Neural cell (in vitro differentiated cells): ENCODE measurements at regions not wholly inside any gene's neighbourhood (a gene's known extent, or its start where the extent isn't known, plus 50 kb on each side); places are given as distances from the start of the nearest gene placed in this dataset.

Experiments used
- H2AFZ ChIP-seq: fragments of 200-600, 300-800 bp; sonication (generic), shearing (Covaris generic); 2 replicates; pipeline ENCODE4 v1.6.0; 2014; ENCODE audit warnings: low read depth, mild to moderate bottlenecking, antibody characterized with exemption, low read length, moderate library complexity
- H3F3A ChIP-seq: fragments of 200-600 bp; shearing (Covaris generic); 2 replicates; pipeline ENCODE4 v1.6.1; 2016; ENCODE audit warnings: mild to moderate bottlenecking, moderate library complexity, mixed read lengths, antibody characterized with exemption, low read length; ENCODE audit not compliant: insufficient read depth, poor library complexity, severe bottlenecking
- H3K27ac ChIP-seq: fragments of 200-600, 300-800 bp; sonication (generic), shearing (Covaris generic); 2 replicates; pipeline ENCODE4 v1.5.1; 2014; ENCODE audit warnings: mild to moderate bottlenecking, low read length, moderate library complexity
- H3K27me3 ChIP-seq: fragments of 300-800, 200-600 bp; sonication (generic), shearing (Covaris generic); 2 replicates; pipeline ENCODE4 v1.6.0; 2014; ENCODE audit warnings: mild to moderate bottlenecking, low read depth, low read length, moderate library complexity; ENCODE audit not compliant: insufficient read depth
- H3K36me3 ChIP-seq: fragments of 300-800, 200-600 bp; sonication (generic), shearing (Covaris generic); 2 replicates; pipeline ENCODE4 v1.5.1; 2014; ENCODE audit warnings: mild to moderate bottlenecking, antibody characterized with exemption, low read length, moderate library complexity; ENCODE audit not compliant: insufficient read depth
- H3K4me2 ChIP-seq: fragments of 300-800, 200-600 bp; sonication (generic), shearing (Covaris generic); 2 replicates; pipeline ENCODE4 v1.6.0; 2014; ENCODE audit warnings: mild to moderate bottlenecking, low read length
- H3K4me3 ChIP-seq: fragments of 300-800, 200-600 bp; sonication (generic), shearing (Covaris generic); 2 replicates; pipeline ENCODE4 v1.5.1; 2014; ENCODE audit warnings: mild to moderate bottlenecking, low read length, moderate library complexity
- H3K79me2 ChIP-seq: fragments of 200-600 bp; shearing (Covaris generic); replicated peaks from 2 replicates; pipeline ENCODE4 v1.6.0; 2014; ENCODE audit warnings: mild to moderate bottlenecking, low read length, moderate library complexity; ENCODE audit not compliant: insufficient read depth
- H3K9ac ChIP-seq: fragments of 300-800, 200-600 bp; sonication (generic), shearing (Covaris generic); 2 replicates; pipeline ENCODE4 v1.6.1; 2016; ENCODE audit warnings: mild to moderate bottlenecking, low read length, mixed read lengths
- H3K9me2 ChIP-seq: fragments of 200-600 bp; shearing (Covaris generic); 2 replicates; pipeline ENCODE4 v1.6.1; 2016; ENCODE audit warnings: mild to moderate bottlenecking, low read length, mixed read lengths; ENCODE audit not compliant: insufficient read depth
- H3K9me3 ChIP-seq: fragments of 200-600, 300-800 bp; sonication (generic), shearing (Covaris generic); 2 replicates; pipeline ENCODE4 v1.6.1; 2016; ENCODE audit warnings: mild to moderate bottlenecking, mixed run types, low read length, moderate library complexity, mixed read lengths
- H4K20me1 ChIP-seq: fragments of 200-600 bp; shearing (Covaris generic); 2 replicates; pipeline ENCODE4 v1.6.1; 2016; ENCODE audit warnings: mild to moderate bottlenecking, mixed run types; ENCODE audit not compliant: insufficient read depth
- CTCF ChIP-seq: fragments of 450-650 bp; IDR thresholded peaks from 2 replicates; pipeline ENCODE4 v1.5.1; 2014; ENCODE audit warnings: antibody characterized with exemption, mild to moderate bottlenecking, moderate library complexity; ENCODE audit not compliant: poor library complexity, severe bottlenecking
- EP300 ChIP-seq: fragments of 450-650 bp; conservative IDR thresholded peaks from 2 replicates; pipeline ENCODE4 v1.6.1; 2014; ENCODE audit warnings: antibody characterized with exemption, mild to moderate bottlenecking, moderate library complexity; ENCODE audit not compliant: poor library complexity, severe bottlenecking
- EZH2 ChIP-seq: fragments of 200-600, 300-800 bp; shearing (Covaris generic), sonication (generic); IDR thresholded peaks from 2 replicates; pipeline ENCODE4 v1.6.1; 2014; ENCODE audit warnings: antibody characterized with exemption, low read length, borderline replicate concordance, mild to moderate bottlenecking; ENCODE audit not compliant: insufficient read depth, poor library complexity, severe bottlenecking
- MXI1 ChIP-seq: fragments of 450-650 bp; conservative IDR thresholded peaks from 2 replicates; pipeline ENCODE4 v1.6.1; 2014; ENCODE audit warnings: antibody characterized with exemption, mild to moderate bottlenecking; ENCODE audit not compliant: poor library complexity, severe bottlenecking
- POLR2AphosphoS5 ChIP-seq: IDR thresholded peaks from 2 replicates; pipeline ENCODE4 v1.6.1; 2012
- RAD21 ChIP-seq: fragments of 450-650 bp; conservative IDR thresholded peaks from 2 replicates; pipeline ENCODE4 v1.6.1; 2014; ENCODE audit warnings: antibody characterized with exemption, mild to moderate bottlenecking, moderate library complexity
- REST ChIP-seq: IDR thresholded peaks from 2 replicates; pipeline ENCODE4 v1.6.1; 2012; ENCODE audit warnings: borderline replicate concordance
- SMC3 ChIP-seq: fragments of 450-650 bp; conservative IDR thresholded peaks from 2 replicates; pipeline ENCODE4 v1.6.1; 2014; ENCODE audit warnings: antibody characterized with exemption, mild to moderate bottlenecking, moderate library complexity; ENCODE audit not compliant: poor library complexity
- TAF1 ChIP-seq: IDR thresholded peaks from 2 replicates; pipeline ENCODE4 v1.6.1; 2012; ENCODE audit warnings: low read depth

- H3K4me3 ChIP-seq: no peak overlapping the region
- H3K27me3 ChIP-seq: no peaks in the 10 kb centered on the region
- H3K9ac ChIP-seq: no peak overlapping the region
- TF ChIP-seq EP300: no peak
- no peak for TF ChIP-seq TAF1
- no peak for TF ChIP-seq RAD21
- TF ChIP-seq MXI1: no peak
- no peak for TF ChIP-seq SMC3
- TF ChIP-seq EZH2: no peak
- TF ChIP-seq REST: no peak
- no peak for TF ChIP-seq POLR2AphosphoS5
- no peak for TF ChIP-seq CTCF
- no peaks in the 10 kb centered on the region for H3K36me3 ChIP-seq
- H3K4me2 ChIP-seq: no peak overlapping the region
- no peaks in the 10 kb centered on the region for H3K9me2 ChIP-seq
- H2AFZ ChIP-seq: no peak overlapping the region
- H3K27ac ChIP-seq: no peak overlapping the region
- no peaks in the 10 kb centered on the region for H4K20me1 ChIP-seq
- H3K9me3 ChIP-seq: no peaks in the 10 kb centered on the region
- H3K79me2 ChIP-seq: no peaks in the 10 kb centered on the region
- no peaks in the 10 kb centered on the region for H3F3A ChIP-seq
These were observed 229.3 kb downstream of the RFPL4B start for GRCh38 chr6:112576423-112576822.

- no peak overlapping the region for H2AFZ ChIP-seq
- H3K4me3 ChIP-seq: no peak overlapping the region
- no peaks in the 10 kb centered on the region for H3K9me2 ChIP-seq
- no peak overlapping the region for H3K9ac ChIP-seq
- no peaks in the 10 kb centered on the region for H3K9me3 ChIP-seq
- no peaks in the 10 kb centered on the region for H3K27me3 ChIP-seq
- H4K20me1 ChIP-seq: no peaks in the 10 kb centered on the region
- H3K27ac ChIP-seq: no peak overlapping the region
- no peaks in the 10 kb centered on the region for H3K36me3 ChIP-seq
- H3K4me2 ChIP-seq: no peak overlapping the region
- TF ChIP-seq CTCF: no peak
- no peak for TF ChIP-seq EP300
- TF ChIP-seq EZH2: no peak
- TF ChIP-seq SMC3: no peak
- TF ChIP-seq TAF1: no peak
- no peak for TF ChIP-seq REST
- no peak for TF ChIP-seq POLR2AphosphoS5
- TF ChIP-seq MXI1: no peak
- TF ChIP-seq RAD21: no peak
- H3K79me2 ChIP-seq: no peaks in the 10 kb centered on the region
- H3F3A ChIP-seq: no peaks in the 10 kb centered on the region
These were observed 232.5 kb downstream of the RFPL4B start for GRCh38 chr6:112579601-112580000.
